ENCODE measurements at regions not wholly inside any gene's neighbourhood (a gene's known extent, or its start where the extent isn't known, plus 50 kb on each side); places are given as distances from the start of the nearest gene placed in this dataset.

DNA sequence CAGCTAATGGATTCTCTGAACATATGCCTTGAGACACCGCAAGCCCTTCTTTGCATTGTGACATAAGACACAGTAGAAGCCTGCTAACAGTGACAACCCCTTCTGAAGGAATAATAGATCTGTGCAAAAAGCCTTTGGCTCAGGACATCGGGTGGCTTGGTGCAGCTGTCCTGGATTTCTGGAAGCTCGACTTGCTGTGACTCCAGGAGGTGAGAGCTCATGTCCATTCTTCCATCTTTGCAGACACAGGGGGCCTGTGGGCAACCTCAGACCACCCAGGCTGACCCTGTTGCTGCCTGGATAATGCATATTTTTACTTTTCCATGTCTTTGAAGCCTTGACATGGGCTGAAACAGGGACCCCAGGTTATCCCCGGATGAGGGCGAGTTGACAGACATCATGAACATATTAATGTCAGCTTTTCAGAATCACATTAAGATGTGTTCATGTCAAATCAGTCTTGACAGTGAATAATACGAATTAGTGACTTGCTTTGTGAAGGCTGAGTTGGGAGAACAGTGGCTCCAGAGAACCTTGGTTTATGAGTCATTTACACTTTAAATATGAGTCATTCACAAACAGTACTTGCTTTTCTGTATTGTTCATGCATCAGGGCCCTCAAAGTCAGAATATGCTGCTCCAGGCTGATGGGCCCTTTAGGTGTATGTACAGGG is 66.8 kb upstream of the IYD start (continued):
- TF ChIP-seq E2F6 (IDR thresholded peaks at IDR 0.05) (no peak), POLR2A (IDR thresholded peaks at IDR 0.05; ENCODE audit: control extremely low read depth in 1 of 2, low read depth in 2 of 2, low read length in 2 of 2) (no peak), CTBP2 (IDR thresholded peaks at IDR 0.05; ENCODE audit: borderline replicate concordance, insufficient read depth, insufficient read length, low read length) (no peak), YY1 (IDR thresholded peaks at IDR 0.05; ENCODE audit: low read depth, low read length) (no peak), SP1 (IDR thresholded peaks at IDR 0.05; ENCODE audit: low read depth, low read length) (no peak)
- TF ChIP-seq, protein P1, sequence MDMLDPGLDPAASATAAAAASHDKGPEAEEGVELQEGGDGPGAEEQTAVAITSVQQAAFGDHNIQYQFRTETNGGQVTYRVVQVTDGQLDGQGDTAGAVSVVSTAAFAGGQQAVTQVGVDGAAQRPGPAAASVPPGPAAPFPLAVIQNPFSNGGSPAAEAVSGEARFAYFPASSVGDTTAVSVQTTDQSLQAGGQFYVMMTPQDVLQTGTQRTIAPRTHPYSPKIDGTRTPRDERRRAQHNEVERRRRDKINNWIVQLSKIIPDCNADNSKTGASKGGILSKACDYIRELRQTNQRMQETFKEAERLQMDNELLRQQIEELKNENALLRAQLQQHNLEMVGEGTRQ (IDR thresholded peaks at IDR 0.05; ENCODE audit: low read length): no peak
